ENCODE measurements at regions not wholly inside any gene's neighbourhood (a gene's known extent, or its start where the extent isn't known, plus 50 kb on each side); places are given as distances from the start of the nearest gene placed in this dataset.

GRCh38 chr12:46702581-46703344 is 123.0 kb downstream of the SLC38A4 start:
- TF ChIP-seq CTCF (IDR thresholded peaks at IDR 0.05 in 4 of 5, conservative IDR thresholded peaks at IDR 0.05 in 1 of 5) (no peak), POLR2A (IDR thresholded peaks at IDR 0.05) (no peak)
